Breast epithelium (tissue), 4 donors: ENCODE measurements at regions not wholly inside any gene's neighbourhood (a gene's known extent, or its start where the extent isn't known, plus 50 kb on each side); places are given as distances from the start of the nearest gene placed in this dataset.

ENCODE experiments used
- DNase-seq, 2 donors: peaks; one replicate each; pipeline ENCODE4 v3.0.0-alpha.2; 2019; ENCODE audit warnings: low spot score in 2 of 2
- H3K27ac ChIP-seq, 2 donors: fragments of 200-600 bp; sonication (generic) in 1 of 2; one replicate each; pipeline ENCODE4 v1.5.1; 2016 to 2019; ENCODE audit warnings: mild to moderate bottlenecking in 1 of 2
- H3K27me3 ChIP-seq, 2 donors: fragments of 200-600 bp; sonication (generic) in 1 of 2; one replicate each; pipeline versions ENCODE4 v1.5.1 to v1.6.0; 2017 to 2019; ENCODE audit warnings: control low read depth in 1 of 2, mild to moderate bottlenecking in 1 of 2
- H3K36me3 ChIP-seq: fragments of 200-600 bp; one replicate; pipeline ENCODE4 v1.5.1; 2019
- H3K4me1 ChIP-seq, 2 donors: fragments of 200-600 bp; sonication (generic); one replicate each; pipeline ENCODE4 v1.5.1; 2016 to 2019; ENCODE audit warnings: control low read depth in 1 of 2
- H3K4me3 ChIP-seq, 3 donors: fragments of 200-600 bp; sonication (generic); 1 replicate in 2 of 3; 2 replicates in 1 of 3; pipeline ENCODE4 v1.5.1; 2016 to 2019; ENCODE audit warnings: mild to moderate bottlenecking in 3 of 3, moderate library complexity in 2 of 3
- H3K9me3 ChIP-seq, 2 donors: fragments of 200-600 bp; sonication (generic) in 1 of 2; one replicate each; pipeline ENCODE4 v1.5.1; 2016 to 2019; ENCODE audit warnings: control low read depth in 1 of 2
- CTCF ChIP-seq, 3 donors: fragments of 450-650 bp; IDR thresholded peaks; one replicate each; pipeline ENCODE4 v1.5.1; 2016 to 2017; ENCODE audit warnings: antibody characterized with exemption in 3 of 3, mild to moderate bottlenecking in 3 of 3, moderate library complexity in 3 of 3
- POLR2A ChIP-seq: fragments of 450-650 bp; IDR thresholded peaks from one replicate; pipeline ENCODE4 v1.6.1; 2016; ENCODE audit warnings: antibody characterized with exemption, mild to moderate bottlenecking, moderate library complexity
- POLR2AphosphoS5 ChIP-seq, 3 donors: sonication (generic); formaldehyde crosslinking; IDR thresholded peaks; one replicate each; pipeline ENCODE4 v1.6.1; 2017; ENCODE audit warnings: antibody characterized with exemption in 3 of 3
- intact Hi-C: fragments of 100-400 bp; cut with DNase I; formaldehyde crosslinking; loops from one replicate; pipeline ENCODE4 v1.15.1; 2023; ENCODE audit warnings: low total_unique reads

- no peak overlapping the region for H3K27ac ChIP-seq
Measured at GRCh38 chr2:144074450-144074849, 445.5 kb downstream of the ZEB2 start.

GRCh38 chr2:144071461-144071860 lies 448.5 kb downstream of the ZEB2 start:
- H3K4me3 ChIP-seq = no peak overlapping the region
- no peaks in the 10 kb centered on the region for H3K4me1 ChIP-seq
- H3K27ac ChIP-seq = no peak overlapping the region
- no peaks in the 10 kb centered on the region for H3K27me3 ChIP-seq
- intact Hi-C loops = no loop called here
- H3K9me3 ChIP-seq = no peaks in the 10 kb centered on the region
- H3K36me3 ChIP-seq = no peaks in the 10 kb centered on the region
- TF ChIP-seq POLR2A = no peak
- DNase-seq = no peak

More at GRCh38 chr2:144074450-144074849, 445.5 kb downstream of the ZEB2 start:
- no peak for TF ChIP-seq CTCF (IDR thresholded peaks at IDR 0.05)
- no peak for TF ChIP-seq POLR2A
- TF ChIP-seq POLR2AphosphoS5 (IDR thresholded peaks at IDR 0.05) = no peak
- intact Hi-C loops = no loop called here
- no peaks in the 10 kb centered on the region for H3K36me3 ChIP-seq
- H3K4me1 ChIP-seq = no peaks in the 10 kb centered on the region
- no peaks in the 10 kb centered on the region for H3K9me3 ChIP-seq
- H3K4me3 ChIP-seq = no peak overlapping the region
- no peaks in the 10 kb centered on the region for H3K27me3 ChIP-seq
- no peak for DNase-seq

- Histone ChIP-seq H3K36me3 (no peaks in the 10 kb centered on the region), H3K9me3 (no peaks in the 10 kb centered on the region), H3K4me1 (no peaks in the 10 kb centered on the region), H3K27ac (no peak overlapping the region), H3K4me3 (no peak overlapping the region), H3K27me3 (no peaks in the 10 kb centered on the region)
- intact Hi-C loops = loop anchor here (5.0 kb wide), 1 partner anchor 570 kb away; no protein-coding TSS in a partner anchor
- TF ChIP-seq CTCF (IDR thresholded peaks at IDR 0.05) = no peak
- TF ChIP-seq POLR2AphosphoS5 (IDR thresholded peaks at IDR 0.05) = no peak
- TF ChIP-seq POLR2A = no peak
- no peak for DNase-seq
Measured at GRCh38 chr2:144067506-144067905, 452.4 kb downstream of the ZEB2 start.

GRCh38 chr2:144063602-144064001 lies 456.3 kb downstream of the ZEB2 start:
- Histone ChIP-seq H3K27me3 (no peaks in the 10 kb centered on the region), H3K27ac (no peak overlapping the region), H3K36me3 (no peaks in the 10 kb centered on the region), H3K4me3 (no peak overlapping the region), H3K9me3 (no peaks in the 10 kb centered on the region), H3K4me1 (no peaks in the 10 kb centered on the region)
- intact Hi-C loops = no loop called here
- TF ChIP-seq POLR2A (no peak), POLR2AphosphoS5 (IDR thresholded peaks at IDR 0.05) (no peak), CTCF (IDR thresholded peaks at IDR 0.05) (no peak)
- no peak for DNase-seq

- intact Hi-C loops = no loop called here
- Histone ChIP-seq H3K4me1 (no peaks in the 10 kb centered on the region), H3K36me3 (no peaks in the 10 kb centered on the region), H3K27me3 (no peaks in the 10 kb centered on the region), H3K9me3 (no peaks in the 10 kb centered on the region), H3K27ac (no peak overlapping the region), H3K4me3 (no peak overlapping the region)
- TF ChIP-seq CTCF (IDR thresholded peaks at IDR 0.05) = no peak
- TF ChIP-seq POLR2A = no peak
- no peak for TF ChIP-seq POLR2AphosphoS5 (IDR thresholded peaks at IDR 0.05)
- no peak for DNase-seq
Measured at GRCh38 chr2:144054911-144055310, 465.0 kb downstream of the ZEB2 start.

GRCh38 chr2:144052083-144052482 lies 467.8 kb downstream of the ZEB2 start:
- no peaks in the 10 kb centered on the region for H3K27me3 ChIP-seq
- H3K9me3 ChIP-seq = no peaks in the 10 kb centered on the region
- TF ChIP-seq CTCF (IDR thresholded peaks at IDR 0.05) (no peak), POLR2A (no peak), POLR2AphosphoS5 (IDR thresholded peaks at IDR 0.05) (no peak)
- H3K36me3 ChIP-seq = no peaks in the 10 kb centered on the region
- H3K4me3 ChIP-seq = no peak overlapping the region
- intact Hi-C loops = no loop called here
- DNase-seq = no peak
- H3K4me1 ChIP-seq = no peaks in the 10 kb centered on the region
- H3K27ac ChIP-seq = no peak overlapping the region
